Ascending aorta (tissue), 2 donors: ENCODE measurements at regions not wholly inside any gene's neighbourhood (a gene's known extent, or its start where the extent isn't known, plus 50 kb on each side); places are given as distances from the start of the nearest gene placed in this dataset.

ENCODE experiments used
- DNase-seq, 2 donors: peaks; one replicate each; pipeline ENCODE4 v3.0.0-alpha.2; 2019; ENCODE audit warnings: low spot score in 2 of 2
- H3K27ac ChIP-seq, 2 donors: fragments of 200-600 bp; sonication (generic); one replicate each; pipeline ENCODE4 v1.5.1; 2016 to 2017; ENCODE audit warnings: mild to moderate bottlenecking in 1 of 2
- H3K27me3 ChIP-seq: fragments of 200-600 bp; sonication (generic); one replicate; pipeline ENCODE4 v1.5.1; 2017
- H3K36me3 ChIP-seq, 2 donors: fragments of 200-600 bp; sonication (generic); one replicate each; pipeline ENCODE4 v1.5.1; 2016
- H3K4me1 ChIP-seq, 2 donors: fragments of 200-600 bp; sonication (generic); one replicate each; pipeline ENCODE4 v1.5.1; 2016 to 2017; ENCODE audit warnings: mild to moderate bottlenecking in 1 of 2
- H3K4me3 ChIP-seq, 2 donors: fragments of 200-600 bp; sonication (generic); one replicate each; pipeline ENCODE4 v1.5.1; 2016 to 2017; ENCODE audit warnings: mild to moderate bottlenecking in 1 of 2
- H3K9me3 ChIP-seq, 2 donors: fragments of 200-600 bp; sonication (generic); one replicate each; pipeline ENCODE4 v1.5.1; 2016
- intact Hi-C: fragments of 100-400 bp; cut with DNase I; formaldehyde crosslinking; loops from one replicate; pipeline ENCODE4 v1.15.1; 2023
- TF ChIP-seq, protein P1 (sequence below), 3 experiments: fragments of 200-600 bp in 2 of 3; fragments of 450-650 bp in 1 of 3; sonication (generic) in 2 of 3; IDR thresholded peaks; one replicate each; pipeline ENCODE4 v1.5.1; 2016 to 2019; ENCODE audit warnings: antibody characterized with exemption in 3 of 3, mild to moderate bottlenecking in 1 of 3, moderate library complexity in 1 of 3

- Histone ChIP-seq H3K9me3 (peaks cover 0 to 4% of the 10 kb centered on the region in 2 donors), H3K4me3 (no peak overlapping the region), H3K27me3 (no peaks in the 10 kb centered on the region), H3K36me3 (no peaks in the 10 kb centered on the region), H3K4me1 (no peaks in the 10 kb centered on the region), H3K27ac (no peak overlapping the region)
- intact Hi-C loops = no loop called here
- TF ChIP-seq, protein P1, sequence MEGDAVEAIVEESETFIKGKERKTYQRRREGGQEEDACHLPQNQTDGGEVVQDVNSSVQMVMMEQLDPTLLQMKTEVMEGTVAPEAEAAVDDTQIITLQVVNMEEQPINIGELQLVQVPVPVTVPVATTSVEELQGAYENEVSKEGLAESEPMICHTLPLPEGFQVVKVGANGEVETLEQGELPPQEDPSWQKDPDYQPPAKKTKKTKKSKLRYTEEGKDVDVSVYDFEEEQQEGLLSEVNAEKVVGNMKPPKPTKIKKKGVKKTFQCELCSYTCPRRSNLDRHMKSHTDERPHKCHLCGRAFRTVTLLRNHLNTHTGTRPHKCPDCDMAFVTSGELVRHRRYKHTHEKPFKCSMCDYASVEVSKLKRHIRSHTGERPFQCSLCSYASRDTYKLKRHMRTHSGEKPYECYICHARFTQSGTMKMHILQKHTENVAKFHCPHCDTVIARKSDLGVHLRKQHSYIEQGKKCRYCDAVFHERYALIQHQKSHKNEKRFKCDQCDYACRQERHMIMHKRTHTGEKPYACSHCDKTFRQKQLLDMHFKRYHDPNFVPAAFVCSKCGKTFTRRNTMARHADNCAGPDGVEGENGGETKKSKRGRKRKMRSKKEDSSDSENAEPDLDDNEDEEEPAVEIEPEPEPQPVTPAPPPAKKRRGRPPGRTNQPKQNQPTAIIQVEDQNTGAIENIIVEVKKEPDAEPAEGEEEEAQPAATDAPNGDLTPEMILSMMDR (IDR thresholded peaks at IDR 0.05) = no peak
- no peak for DNase-seq
Observed at GRCh38 chr16:86379505-86379846, 130.9 kb upstream of the FOXF1 start.

DNA sequence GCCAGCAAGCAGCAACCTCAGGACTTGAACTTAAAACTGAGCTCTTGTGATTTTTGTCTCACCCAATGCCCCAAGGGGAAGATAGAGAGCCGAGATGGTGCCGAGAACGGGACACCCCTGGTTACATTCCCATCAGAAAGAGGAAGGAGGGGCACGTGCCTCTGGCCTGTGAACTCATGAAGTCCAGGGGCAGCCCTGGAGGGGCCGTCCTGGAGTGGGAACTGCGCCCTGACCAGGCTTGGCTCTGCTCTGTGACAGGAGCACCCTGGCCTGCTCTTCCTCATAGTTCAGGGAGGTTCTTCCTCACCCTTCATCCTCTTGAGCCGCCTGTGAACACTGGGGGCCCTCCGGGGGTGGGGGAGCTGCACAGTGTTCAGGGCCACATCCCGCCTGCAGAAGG is 130.3 kb upstream of the FOXF1 start:
- intact Hi-C loops = no loop called here
- TF ChIP-seq, protein P1 (IDR thresholded peaks at IDR 0.05) = no peak
- no peaks in the 10 kb centered on the region for H3K9me3 ChIP-seq
- no peak overlapping the region for H3K27ac ChIP-seq
- no peak for DNase-seq
- no peaks in the 10 kb centered on the region for H3K36me3 ChIP-seq
- no peaks in the 10 kb centered on the region for H3K4me1 ChIP-seq
- no peaks in the 10 kb centered on the region for H3K27me3 ChIP-seq
- no peak overlapping the region for H3K4me3 ChIP-seq

DNA sequence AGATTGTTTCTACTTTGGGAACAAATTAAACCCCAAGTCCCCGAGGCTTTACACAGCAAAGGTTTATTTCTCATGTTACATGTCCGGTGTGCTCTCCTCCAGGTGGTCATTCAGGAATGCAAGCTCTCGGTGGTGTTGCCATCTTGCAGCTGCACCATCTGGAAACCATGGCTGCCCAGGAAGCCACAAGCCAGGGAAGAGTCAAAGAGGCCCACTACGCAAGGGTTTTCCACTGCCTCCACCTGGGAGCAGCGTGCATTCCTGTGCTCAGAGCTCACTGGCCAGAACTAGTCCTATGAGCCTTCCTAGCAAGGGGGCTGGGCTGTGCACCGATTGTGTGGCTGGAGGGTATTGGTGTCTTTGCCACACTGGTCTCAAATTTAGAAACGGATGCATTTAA is 128.8 kb upstream of the FOXF1 start:
- no peak for DNase-seq
- Histone ChIP-seq H3K36me3 (no peaks in the 10 kb centered on the region), H3K27me3 (no peaks in the 10 kb centered on the region), H3K4me1 (no peaks in the 10 kb centered on the region), H3K27ac (no peak overlapping the region), H3K4me3 (no peak overlapping the region), H3K9me3 (no peaks in the 10 kb centered on the region)
- TF ChIP-seq, protein P1 (IDR thresholded peaks at IDR 0.05) = no peak
- intact Hi-C loops = no loop called here

- no peaks in the 10 kb centered on the region for H3K4me1 ChIP-seq
- TF ChIP-seq, protein P1 (IDR thresholded peaks at IDR 0.05) = no peak
- no peak for DNase-seq
- intact Hi-C loops = no loop called here
- H3K27ac ChIP-seq = no peak overlapping the region
- no peaks in the 10 kb centered on the region for H3K27me3 ChIP-seq
- no peaks in the 10 kb centered on the region for H3K9me3 ChIP-seq
- H3K36me3 ChIP-seq = no peaks in the 10 kb centered on the region
- no peak overlapping the region for H3K4me3 ChIP-seq
Observed at GRCh38 chr16:86382067-86382773, 128.1 kb upstream of the FOXF1 start.

- no peak overlapping the region for H3K4me3 ChIP-seq
- DNase-seq = no peak
- no peaks in the 10 kb centered on the region for H3K27me3 ChIP-seq
- intact Hi-C loops = no loop called here
- H3K27ac ChIP-seq = no peak overlapping the region
- no peaks in the 10 kb centered on the region for H3K9me3 ChIP-seq
- TF ChIP-seq, protein P1 (IDR thresholded peaks at IDR 0.05) = no peak
- no peaks in the 10 kb centered on the region for H3K36me3 ChIP-seq
- H3K4me1 ChIP-seq = no peaks in the 10 kb centered on the region
Observed at GRCh38 chr16:86382774-86383407, 127.4 kb upstream of the FOXF1 start.
